GM12891 (cell line): ENCODE measurements at regions not wholly inside any gene's neighbourhood (a gene's known extent, or its start where the extent isn't known, plus 50 kb on each side); places are given as distances from the start of the nearest gene placed in this dataset.

Source experiments
- POLR2A ChIP-seq: IDR thresholded peaks from 2 replicates; pipeline ENCODE4 v1.6.1; 2011; ENCODE audit warnings: low read depth, low read length, control low read depth
- POLR2AphosphoS5 ChIP-seq: IDR thresholded peaks from 2 replicates; pipeline ENCODE4 v1.6.1; 2011; ENCODE audit warnings: low read depth, low read length, control low read depth

DNA sequence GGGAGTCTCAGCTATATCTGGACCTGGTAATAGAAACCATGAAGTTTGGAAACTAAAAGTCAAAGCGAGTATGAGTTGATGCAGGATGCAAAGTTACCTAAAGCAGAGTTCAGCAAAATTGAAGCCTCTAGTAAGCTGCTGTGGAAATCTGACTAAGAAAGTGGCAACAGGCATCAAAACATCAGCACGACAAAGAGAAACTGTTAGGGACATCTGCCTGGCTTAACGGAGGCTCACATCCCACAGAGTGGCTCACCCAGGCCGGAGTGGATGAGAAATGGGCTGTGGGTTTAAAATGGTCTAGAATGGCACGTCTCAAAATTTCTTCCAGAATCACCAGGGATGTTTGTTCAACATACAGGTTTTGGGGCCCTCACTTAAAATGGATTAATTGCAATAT lies 164.1 kb upstream of the NPY start:
- TF ChIP-seq POLR2A, result no peak
- TF ChIP-seq POLR2AphosphoS5, result no peak
